HUES6 (cell line): ENCODE measurements at regions not wholly inside any gene's neighbourhood (a gene's known extent, or its start where the extent isn't known, plus 50 kb on each side); places are given as distances from the start of the nearest gene placed in this dataset.

Experiments
- H3K27ac ChIP-seq: 2 replicates; pipeline ENCODE4 v1.7.0; 2013; ENCODE audit warnings: low read depth, mild to moderate bottlenecking, low read length, inconsistent platforms
- H3K27me3 ChIP-seq: 2 replicates; pipeline ENCODE4 v1.6.1; 2013; ENCODE audit warnings: low read length; ENCODE audit not compliant: control insufficient read depth, insufficient read depth
- H3K36me3 ChIP-seq: 2 replicates; pipeline ENCODE4 v1.6.1; 2013; ENCODE audit warnings: low read length; ENCODE audit not compliant: control insufficient read depth, insufficient read depth
- H3K4me1 ChIP-seq: 2 replicates; pipeline ENCODE4 v1.6.1; 2013; ENCODE audit warnings: low read length; ENCODE audit not compliant: control insufficient read depth, insufficient read depth
- H3K4me3 ChIP-seq: 2 replicates; pipeline ENCODE4 v1.5.1; 2013; ENCODE audit warnings: low read depth, low read length
- H3K9ac ChIP-seq: one replicate; pipeline ENCODE4 v1.6.1; 2013; ENCODE audit warnings: mild to moderate bottlenecking, low read length
- H3K9me3 ChIP-seq: 2 replicates; pipeline ENCODE4 v1.6.1; 2013; ENCODE audit warnings: low read depth, low read length; ENCODE audit not compliant: control insufficient read depth, insufficient read depth

- Histone ChIP-seq H3K4me3 (peak overlapping the region; percentile 47), H3K9ac (no peak overlapping the region), H3K4me1 (peaks cover 27% of the 10 kb centered on the region), H3K9me3 (no peaks in the 10 kb centered on the region), H3K27me3 (no peaks in the 10 kb centered on the region), H3K27ac (no peak overlapping the region), H3K36me3 (no peaks in the 10 kb centered on the region)
These were observed 117.6 kb upstream of the DTNA start for GRCh38 chr18:34592481-34592880.

GRCh38 chr18:34592961-34593382 lies 117.1 kb upstream of the DTNA start:
- Histone ChIP-seq H3K36me3 (no peaks in the 10 kb centered on the region), H3K9me3 (no peaks in the 10 kb centered on the region), H3K27ac (no peak overlapping the region), H3K9ac (peak overlapping the region; percentile 21), H3K4me3 (peak overlapping the region; percentile 47), H3K27me3 (no peaks in the 10 kb centered on the region), H3K4me1 (peaks cover 27% of the 10 kb centered on the region)

- no peaks in the 10 kb centered on the region for H3K36me3 ChIP-seq
- H3K27ac ChIP-seq, result no peak overlapping the region
- H3K4me3 ChIP-seq, result no peak overlapping the region
- H3K27me3 ChIP-seq, result no peaks in the 10 kb centered on the region
- H3K9me3 ChIP-seq, result no peaks in the 10 kb centered on the region
- H3K9ac ChIP-seq, result no peak overlapping the region
- H3K4me1 ChIP-seq, result peaks cover 27% of the 10 kb centered on the region
These were observed 115.8 kb upstream of the DTNA start for GRCh38 chr18:34594266-34594665.

- Histone ChIP-seq H3K4me3 (no peak overlapping the region), H3K9me3 (no peaks in the 10 kb centered on the region), H3K36me3 (no peaks in the 10 kb centered on the region), H3K27me3 (no peaks in the 10 kb centered on the region), H3K27ac (no peak overlapping the region), H3K4me1 (peaks cover 27% of the 10 kb centered on the region), H3K9ac (no peak overlapping the region)
These were observed 114.4 kb upstream of the DTNA start for GRCh38 chr18:34595690-34596089.

- H3K36me3 ChIP-seq, result no peaks in the 10 kb centered on the region
- no peak overlapping the region for H3K4me3 ChIP-seq
- H3K27me3 ChIP-seq, result no peaks in the 10 kb centered on the region
- no peaks in the 10 kb centered on the region for H3K9me3 ChIP-seq
- no peak overlapping the region for H3K27ac ChIP-seq
- peaks cover 18% of the 10 kb centered on the region for H3K4me1 ChIP-seq
- H3K9ac ChIP-seq, result no peak overlapping the region
These were observed 111.9 kb upstream of the DTNA start for GRCh38 chr18:34598120-34598635.

- Histone ChIP-seq H3K9ac (no peak overlapping the region), H3K27me3 (no peaks in the 10 kb centered on the region), H3K4me3 (no peak overlapping the region), H3K4me1 (peaks cover 9% of the 10 kb centered on the region), H3K27ac (no peak overlapping the region), H3K36me3 (no peaks in the 10 kb centered on the region), H3K9me3 (no peaks in the 10 kb centered on the region)
These were observed 109.9 kb upstream of the DTNA start for GRCh38 chr18:34600158-34600557.

- Histone ChIP-seq H3K36me3 (no peaks in the 10 kb centered on the region), H3K9ac (no peak overlapping the region), H3K27me3 (no peaks in the 10 kb centered on the region), H3K9me3 (no peaks in the 10 kb centered on the region), H3K4me3 (no peak overlapping the region), H3K4me1 (peaks cover 8% of the 10 kb centered on the region), H3K27ac (no peak overlapping the region)
These were observed 109.0 kb upstream of the DTNA start for GRCh38 chr18:34600874-34601656.

- Histone ChIP-seq H3K4me3 (no peak overlapping the region), H3K27ac (no peak overlapping the region), H3K9ac (no peak overlapping the region), H3K36me3 (no peaks in the 10 kb centered on the region), H3K27me3 (no peaks in the 10 kb centered on the region), H3K9me3 (no peaks in the 10 kb centered on the region), H3K4me1 (peaks cover 8% of the 10 kb centered on the region)
These were observed 105.5 kb upstream of the DTNA start for GRCh38 chr18:34604591-34604990.

GRCh38 chr18:34606851-34607250 lies 103.2 kb upstream of the DTNA start:
- Histone ChIP-seq H3K27ac (no peak overlapping the region), H3K4me1 (0 out of 2 replicates have a peak, but pooled peaks cover 3% of the 10 kb centered on the region), H3K4me3 (no peak overlapping the region), H3K36me3 (no peaks in the 10 kb centered on the region), H3K27me3 (no peaks in the 10 kb centered on the region), H3K9me3 (no peaks in the 10 kb centered on the region), H3K9ac (no peak overlapping the region)

GRCh38 chr18:34608064-34608463 lies 102.0 kb upstream of the DTNA start:
- H3K27me3 ChIP-seq, result no peaks in the 10 kb centered on the region
- H3K27ac ChIP-seq, result no peak overlapping the region

GRCh38 chr18:34609986-34610648 lies 100.0 kb upstream of the DTNA start:
- H3K9me3 ChIP-seq, result no peaks in the 10 kb centered on the region
- no peak overlapping the region for H3K27ac ChIP-seq
- H3K4me1 ChIP-seq, result 0 out of 2 replicates have a peak, but pooled peaks cover 3% of the 10 kb centered on the region
- no peak overlapping the region for H3K4me3 ChIP-seq
- H3K36me3 ChIP-seq, result no peaks in the 10 kb centered on the region
- no peaks in the 10 kb centered on the region for H3K27me3 ChIP-seq
- no peak overlapping the region for H3K9ac ChIP-seq

More at GRCh38 chr18:34608064-34608463, 102.0 kb upstream of the DTNA start:
- H3K4me1 ChIP-seq, result 0 out of 2 replicates have a peak, but pooled peaks cover 3% of the 10 kb centered on the region
- no peaks in the 10 kb centered on the region for H3K9me3 ChIP-seq
- no peaks in the 10 kb centered on the region for H3K36me3 ChIP-seq
- no peak overlapping the region for H3K9ac ChIP-seq
- H3K4me3 ChIP-seq, result no peak overlapping the region
